HepG2 (cell line): ENCODE measurements at regions not wholly inside any gene's neighbourhood (a gene's known extent, or its start where the extent isn't known, plus 50 kb on each side); places are given as distances from the start of the nearest gene placed in this dataset.

ENCODE experiments used
- ATAC-seq: fragments of 200-7000 bp; cut with Tn5 transposase; 3 replicates; pipeline ENCODE4 v1.9.1; 2020; ENCODE audit warnings: mild to moderate bottlenecking, moderate library complexity
- BruUV-seq: library from RNA; stranded (reverse); fragments of 400-500 nt; replicated peaks from 2 replicates; lab custom pipeline; 2021; lab: Mats Ljungman, UMichigan
- CTCF ChIA-PET: fragments of 300-600 bp; formaldehyde crosslinking; extraction: SDS; loops from one replicate; lab custom pipeline; 2021; ENCODE audit warnings: low total read pairs, inconsistent platforms, low intra/inter-chr PET ratio; lab: Yijun Ruan, JAX
- POLR2A ChIA-PET: fragments of 350-600 bp; sonication (Branson Sonifier 250); formaldehyde crosslinking; loops from one replicate; lab custom pipeline; 2020; ENCODE audit warnings: antibody characterized with exemption, inconsistent platforms; lab: Yijun Ruan, JAX
- DNase-seq: peaks from one replicate; pipeline ENCODE4 v3.0.0-alpha.2; 2015; ENCODE audit warnings: low spot score
- FAIRE-seq: peaks from 3 replicates; lab custom pipeline; 2011; peaks lifted over from hg19 to GRCh38; lab: Jason Lieb, UNC
- H2AFZ ChIP-seq: one replicate; pipeline ENCODE4 v1.6.1; 2011; ENCODE audit warnings: low read length, inconsistent platforms
- H3K27ac ChIP-seq: fragments of 300-600 bp; 3 replicates; pipeline ENCODE4 v1.8.0; 2011; ENCODE audit warnings: mixed run types, mild to moderate bottlenecking, mixed read lengths, low read length, inconsistent platforms; ENCODE audit not compliant: insufficient read depth; ENCODE audit errors: extremely low read length
- H3K27me3 ChIP-seq, 2 experiments: fragments of 200-600 bp in 1 of 2; 2 replicates in 1 of 2; 3 replicates in 1 of 2; pipeline versions ENCODE4 v1.6.0 to v1.8.0; 2011; ENCODE audit warnings: low read length in 2 of 2, mild to moderate bottlenecking in 2 of 2, moderate library complexity in 2 of 2, inconsistent platforms in 1 of 2; ENCODE audit not compliant: insufficient read depth in 2 of 2, control insufficient read depth in 1 of 2
- H3K36me3 ChIP-seq, 2 experiments: fragments of 200-600 bp in 1 of 2; replicated peaks in 1 of 2; 2 replicates in 1 of 2; 3 replicates in 1 of 2; pipeline versions ENCODE4 v1.5.1 to v1.8.0; 2011; ENCODE audit warnings: low read length in 2 of 2, inconsistent platforms in 1 of 2; ENCODE audit not compliant: insufficient read depth in 2 of 2, control insufficient read depth in 1 of 2
- H3K4me1 ChIP-seq: 2 replicates; pipeline ENCODE4 v1.5.1; 2012; ENCODE audit warnings: low read length, inconsistent platforms; ENCODE audit not compliant: insufficient read depth
- H3K4me2 ChIP-seq: 2 replicates; pipeline ENCODE4 v1.6.0; 2011; ENCODE audit warnings: low read depth, low read length, inconsistent platforms
- H3K4me3 ChIP-seq, 3 experiments: fragments of 200-600 bp in 1 of 3; sonication (generic), shearing (Covaris generic) in 1 of 3; replicated peaks in 1 of 3; 2 replicates each; pipeline ENCODE4 v1.5.1; 2011 to 2016; ENCODE audit warnings: low read length in 3 of 3, inconsistent platforms in 2 of 3, low read depth in 2 of 3, mild to moderate bottlenecking in 2 of 3, control low read depth in 1 of 3, mixed read lengths in 1 of 3; ENCODE audit not compliant: insufficient read depth in 1 of 3
- H3K79me2 ChIP-seq: one replicate; pipeline ENCODE4 v1.6.1; 2011; ENCODE audit warnings: low read length, inconsistent platforms; ENCODE audit not compliant: insufficient read depth
- H3K9ac ChIP-seq: 2 replicates; pipeline ENCODE4 v1.6.0; 2011; ENCODE audit warnings: mild to moderate bottlenecking, low read depth, low read length, inconsistent platforms; ENCODE audit not compliant: insufficient read depth
- H3K9me3 ChIP-seq: 2 replicates; pipeline ENCODE4 v1.5.1; 2012; ENCODE audit warnings: mild to moderate bottlenecking, low read length
- H4K20me1 ChIP-seq: 2 replicates; pipeline ENCODE4 v1.6.0; 2011; ENCODE audit warnings: inconsistent platforms, mild to moderate bottlenecking, low read length, moderate library complexity; ENCODE audit not compliant: insufficient read depth
- ATAD3A ChIP-seq: sonication (generic); formaldehyde crosslinking; IDR thresholded peaks from 2 replicates; pipeline ENCODE4 v1.4.0; 2020; ENCODE audit warnings: missing genetic modification reagents
- DMAP1 ChIP-seq: IDR thresholded peaks from 2 replicates; pipeline ENCODE4 v1.6.1; 2016
- GTF3A ChIP-seq: sonication (generic); formaldehyde crosslinking; conservative IDR thresholded peaks from 2 replicates; pipeline ENCODE4 v1.4.0; 2020; ENCODE audit warnings: mild to moderate bottlenecking, missing genetic modification reagents
- HOXA9 ChIP-seq: sonication (generic); formaldehyde crosslinking; IDR thresholded peaks from 2 replicates; pipeline ENCODE4 v1.8.1; 2022; ENCODE audit warnings: missing genetic modification reagents, mild to moderate bottlenecking, moderate library complexity, borderline replicate concordance
- IRF2 ChIP-seq: IDR thresholded peaks from 2 replicates; pipeline ENCODE4 v1.6.1; 2018; ENCODE audit warnings: missing genetic modification reagents, missing compliant biosample characterization
- REPIN1 ChIP-seq: sonication (generic); formaldehyde crosslinking; IDR thresholded peaks from 2 replicates; pipeline ENCODE4 v1.8.0; 2022; ENCODE audit warnings: missing genetic modification reagents, low read depth, mild to moderate bottlenecking, borderline replicate concordance
- TBX3 ChIP-seq: fragments of 450-650 bp; IDR thresholded peaks from 2 replicates; pipeline ENCODE4 v1.6.1; 2017; ENCODE audit warnings: antibody characterized with exemption, mild to moderate bottlenecking, inconsistent platforms, borderline replicate concordance
- ZNF263 ChIP-seq: sonication (generic); formaldehyde crosslinking; IDR thresholded peaks from 2 replicates; pipeline ENCODE4 v1.4.0; 2020; ENCODE audit warnings: missing genetic modification reagents
- ZNF296 ChIP-seq: sonication (generic); formaldehyde crosslinking; conservative IDR thresholded peaks from 2 replicates; pipeline ENCODE4 v1.5.0; 2020; ENCODE audit warnings: mild to moderate bottlenecking, missing genetic modification reagents
- ZNF367 ChIP-seq: sonication (generic); formaldehyde crosslinking; IDR thresholded peaks from 2 replicates; pipeline ENCODE4 v1.4.0; 2020; ENCODE audit warnings: missing genetic modification reagents, borderline replicate concordance
- ZNF652 ChIP-seq: IDR thresholded peaks from 2 replicates; pipeline ENCODE4 v1.6.1; 2016; ENCODE audit warnings: low read depth, borderline replicate concordance
- ZNF678 ChIP-seq: sonication (generic); formaldehyde crosslinking; IDR thresholded peaks from 2 replicates; pipeline ENCODE4 v1.4.0; 2020; ENCODE audit warnings: mild to moderate bottlenecking, missing genetic modification reagents
- ZNF724P ChIP-seq: sonication (generic); formaldehyde crosslinking; IDR thresholded peaks from 2 replicates; pipeline ENCODE4 v1.8.0; 2022; ENCODE audit warnings: missing genetic modification reagents, borderline replicate concordance
- ZNF878 ChIP-seq: sonication (generic); formaldehyde crosslinking; IDR thresholded peaks from 2 replicates; pipeline ENCODE4 v1.8.1; 2023; ENCODE audit warnings: mild to moderate bottlenecking, missing genetic modification reagents, moderate library complexity
- ZSCAN30 ChIP-seq: sonication (generic); formaldehyde crosslinking; IDR thresholded peaks from 2 replicates; pipeline ENCODE4 v1.5.0; 2020; ENCODE audit warnings: mild to moderate bottlenecking, missing genetic modification reagents
- WGBS: methylation state at CpG from one replicate; pipeline ENCODE4 v1.1.6; 2017; ENCODE audit warnings: low lambda C conversion rate; 5-methylcytosine and 5-hydroxymethylcytosine counted together
- in situ Hi-C: cut with HindIII; loops from 2 replicates; pipeline ENCODE4 v1.10.0; 2017; ENCODE audit warnings: low pct_unique_long_range_greater_than_20kb; ENCODE audit not compliant: extremely low pct_ligation_motif_present
- intact Hi-C: fragments of 100-400 bp; cut with micrococcal nuclease; formaldehyde crosslinking; loops from one replicate; pipeline ENCODE4 v1.10.0; 2022; ENCODE audit not compliant: unreplicated experiment
- TF ChIP-seq, protein P1 (sequence below): sonication (generic); formaldehyde crosslinking; IDR thresholded peaks from 2 replicates; pipeline ENCODE4 v1.8.0; 2022; ENCODE audit warnings: mild to moderate bottlenecking, missing genetic modification reagents
- TF ChIP-seq, protein P2 (sequence below): sonication (generic); formaldehyde crosslinking; IDR thresholded peaks from 2 replicates; pipeline ENCODE4 v1.5.1; 2020; ENCODE audit warnings: missing genetic modification reagents, mild to moderate bottlenecking, borderline replicate concordance

DNA sequence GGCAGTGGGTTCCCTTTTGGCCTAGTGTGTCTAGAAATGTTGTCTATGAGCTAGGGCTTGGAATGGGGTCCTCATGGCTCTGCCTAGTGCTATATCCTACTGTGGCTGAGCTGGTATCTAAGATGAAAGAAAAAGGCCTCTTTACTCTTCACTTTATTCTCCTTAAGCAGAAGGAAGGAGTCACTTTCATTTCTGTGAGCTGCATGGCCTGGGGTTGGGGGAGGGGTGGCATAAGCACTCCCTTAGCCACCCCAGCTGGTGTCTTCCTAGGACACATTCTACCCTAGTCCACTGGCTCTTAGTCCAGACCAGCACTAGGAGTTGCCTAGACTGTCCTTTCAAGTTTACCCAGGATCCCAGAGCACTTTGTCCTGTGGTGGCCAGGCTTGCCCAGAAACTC, 1148.9 kb upstream of the CNTN5 start (continued):
- TF ChIP-seq, protein P1, sequence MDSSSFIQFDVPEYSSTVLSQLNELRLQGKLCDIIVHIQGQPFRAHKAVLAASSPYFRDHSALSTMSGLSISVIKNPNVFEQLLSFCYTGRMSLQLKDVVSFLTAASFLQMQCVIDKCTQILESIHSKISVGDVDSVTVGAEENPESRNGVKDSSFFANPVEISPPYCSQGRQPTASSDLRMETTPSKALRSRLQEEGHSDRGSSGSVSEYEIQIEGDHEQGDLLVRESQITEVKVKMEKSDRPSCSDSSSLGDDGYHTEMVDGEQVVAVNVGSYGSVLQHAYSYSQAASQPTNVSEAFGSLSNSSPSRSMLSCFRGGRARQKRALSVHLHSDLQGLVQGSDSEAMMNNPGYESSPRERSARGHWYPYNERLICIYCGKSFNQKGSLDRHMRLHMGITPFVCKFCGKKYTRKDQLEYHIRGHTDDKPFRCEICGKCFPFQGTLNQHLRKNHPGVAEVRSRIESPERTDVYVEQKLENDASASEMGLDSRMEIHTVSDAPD (CRISPR knock-in tag) = no peak
- TF ChIP-seq ZNF678 (CRISPR knock-in tag) = no peak

DNA sequence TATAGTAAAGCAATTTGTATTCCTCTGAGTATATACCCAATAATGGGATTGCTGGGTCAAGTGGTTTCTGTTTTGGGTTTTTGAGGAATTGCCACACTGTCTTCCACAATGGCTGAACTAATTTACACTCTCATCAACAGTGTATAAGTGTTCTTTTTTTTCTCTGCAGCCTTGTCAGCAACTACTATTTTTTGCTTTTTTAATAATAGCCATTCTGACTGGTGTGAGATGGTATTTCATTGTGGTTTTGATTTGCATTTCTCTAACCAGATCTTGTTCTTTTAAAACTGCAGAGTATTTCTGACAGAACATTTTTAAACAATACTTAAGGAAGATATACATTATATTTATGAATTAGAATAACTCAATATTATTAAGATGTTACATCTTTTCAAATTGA, 1140.5 kb upstream of the CNTN5 start:
- ATAC-seq = no peak
- no peak for TF ChIP-seq IRF2 (CRISPR knock-in tag)
- TF ChIP-seq ZNF878 (CRISPR knock-in tag) = no peak
- no peak for TF ChIP-seq ATAD3A (CRISPR knock-in tag)
- no peak for TF ChIP-seq ZNF263
- no peak for TF ChIP-seq ZSCAN30
- Histone ChIP-seq H3K4me3 (no peak overlapping the region), H4K20me1 (no peaks in the 10 kb centered on the region), H3K79me2 (no peaks in the 10 kb centered on the region), H3K9me3 (no peaks in the 10 kb centered on the region; the same call in 1 of the 2 replicates), H3K27me3 (no peaks in the 10 kb centered on the region), H3K4me2 (no peak overlapping the region), H2AFZ (no peak overlapping the region), H3K9ac (no peak overlapping the region), H3K27ac (no peak overlapping the region), H3K4me1 (no peaks in the 10 kb centered on the region), H3K36me3 (no peaks in the 10 kb centered on the region)
- no peak for DNase-seq
- intact Hi-C loops (no loop called here), in situ Hi-C loops (no loop called here)
- BruUV-seq = no TSS peak
- no peak for FAIRE-seq
- CTCF ChIA-PET = no interaction called here
- POLR2A ChIA-PET = no interaction called here

DNA sequence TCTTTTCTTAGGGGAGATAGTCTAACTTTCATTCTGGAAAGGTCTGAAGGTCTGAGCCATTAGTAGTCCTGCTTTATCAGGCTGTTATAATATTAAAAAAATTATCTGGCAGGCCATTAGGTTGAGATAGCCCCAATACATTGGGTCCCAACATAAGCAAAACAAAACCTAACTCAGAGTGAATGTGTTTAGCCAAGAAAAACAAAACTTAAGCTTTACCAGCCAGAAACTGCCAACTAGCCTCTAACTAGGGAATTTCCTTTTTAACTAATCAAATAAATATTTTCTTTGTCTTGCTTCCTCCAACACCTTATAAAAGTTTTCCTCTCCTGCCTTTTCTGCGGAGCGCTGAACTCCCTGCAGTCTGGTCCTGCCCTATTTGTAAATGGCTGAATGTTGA, 1137.7 kb upstream of the CNTN5 start:
- Histone ChIP-seq H3K9me3 (no peaks in the 10 kb centered on the region; the same call in 1 of the 2 replicates), H3K4me1 (no peaks in the 10 kb centered on the region), H3K79me2 (no peaks in the 10 kb centered on the region), H3K27me3 (no peaks in the 10 kb centered on the region), H3K9ac (no peak overlapping the region), H3K27ac (no peak overlapping the region), H3K4me2 (no peak overlapping the region), H3K4me3 (no peak overlapping the region), H2AFZ (no peak overlapping the region), H3K36me3 (no peaks in the 10 kb centered on the region), H4K20me1 (no peaks in the 10 kb centered on the region)
- in situ Hi-C loops = no loop called here
- ATAC-seq (no peak), DNase-seq (no peak)
- 93% methylated on average over 2 of the region's 2 CpGs for whole genome bisulfite sequencing
- CTCF ChIA-PET = no interaction called here
- intact Hi-C loops = no loop called here
- no TSS peak for BruUV-seq
- TF ChIP-seq ZNF296 (CRISPR knock-in tag) (no peak), ZNF652 (CRISPR knock-in tag) (no peak), DMAP1 (CRISPR knock-in tag) (no peak), HOXA9 (CRISPR knock-in tag) (no peak), ZNF367 (CRISPR knock-in tag) (no peak), TBX3 (no peak), REPIN1 (CRISPR knock-in tag) (no peak), ZNF878 (CRISPR knock-in tag) (no peak), GTF3A (no peak), ZNF724P (CRISPR knock-in tag) (no peak)
- TF ChIP-seq, protein P2, sequence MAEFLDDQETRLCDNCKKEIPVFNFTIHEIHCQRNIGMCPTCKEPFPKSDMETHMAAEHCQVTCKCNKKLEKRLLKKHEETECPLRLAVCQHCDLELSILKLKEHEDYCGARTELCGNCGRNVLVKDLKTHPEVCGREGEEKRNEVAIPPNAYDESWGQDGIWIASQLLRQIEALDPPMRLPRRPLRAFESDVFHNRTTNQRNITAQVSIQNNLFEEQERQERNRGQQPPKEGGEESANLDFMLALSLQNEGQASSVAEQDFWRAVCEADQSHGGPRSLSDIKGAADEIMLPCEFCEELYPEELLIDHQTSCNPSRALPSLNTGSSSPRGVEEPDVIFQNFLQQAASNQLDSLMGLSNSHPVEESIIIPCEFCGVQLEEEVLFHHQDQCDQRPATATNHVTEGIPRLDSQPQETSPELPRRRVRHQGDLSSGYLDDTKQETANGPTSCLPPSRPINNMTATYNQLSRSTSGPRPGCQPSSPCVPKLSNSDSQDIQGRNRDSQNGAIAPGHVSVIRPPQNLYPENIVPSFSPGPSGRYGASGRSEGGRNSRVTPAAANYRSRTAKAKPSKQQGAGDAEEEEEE (CRISPR knock-in tag) = no peak
- TF ChIP-seq, all 625 proteins: peak for 0
- no peak for FAIRE-seq
- POLR2A ChIA-PET = no interaction called here
